Suppressor macrophage treated with lipopolysaccharide for 4 hours (primary cell): ENCODE measurements at regions not wholly inside any gene's neighbourhood (a gene's known extent, or its start where the extent isn't known, plus 50 kb on each side); places are given as distances from the start of the nearest gene placed in this dataset.

ENCODE experiments used
- DNase-seq: peaks from one replicate; pipeline ENCODE4 v3.0.0-alpha.2; 2020

- no peak for DNase-seq
These were observed 158.8 kb downstream of the SCP2D1 start for GRCh38 chr20:18972251-18972876.

- DNase-seq, result peak; percentile 2
These were observed 160.1 kb downstream of the SCP2D1 start for GRCh38 chr20:18973529-18974173.

GRCh38 chr20:18974660-18975059 lies 161.1 kb downstream of the SCP2D1 start:
- DNase-seq, result no peak

GRCh38 chr20:18977441-18977840 lies 163.9 kb downstream of the SCP2D1 start:
- DNase-seq, result no peak

- no peak for DNase-seq
These were observed 164.7 kb downstream of the SCP2D1 start for GRCh38 chr20:18978311-18978710.

GRCh38 chr20:18979132-18979531 lies 165.5 kb downstream of the SCP2D1 start:
- DNase-seq, result no peak

- DNase-seq, result no peak
These were observed 168.5 kb downstream of the SCP2D1 start for GRCh38 chr20:18981962-18982539.

GRCh38 chr20:18983796-18984195 lies 170.2 kb downstream of the SCP2D1 start:
- no peak for DNase-seq

- DNase-seq, result no peak
These were observed 170.9 kb downstream of the SCP2D1 start for GRCh38 chr20:18984238-18985200.

- no peak for DNase-seq
These were observed 172.0 kb downstream of the SCP2D1 start for GRCh38 chr20:18985551-18985950.

GRCh38 chr20:18986146-18986830 lies 172.7 kb downstream of the SCP2D1 start:
- no peak for DNase-seq

GRCh38 chr20:18986895-18987580 lies 173.5 kb downstream of the SCP2D1 start:
- no peak for DNase-seq

- no peak for DNase-seq
These were observed 174.3 kb downstream of the SCP2D1 start for GRCh38 chr20:18987781-18988360.

- DNase-seq, result no peak
These were observed 175.1 kb downstream of the SCP2D1 start for GRCh38 chr20:18988701-18989100.

- DNase-seq, result no peak
These were observed 176.3 kb downstream of the SCP2D1 start for GRCh38 chr20:18989736-18990474.

- no peak for DNase-seq
These were observed 177.4 kb downstream of the SCP2D1 start for GRCh38 chr20:18991012-18991411.

GRCh38 chr20:18992418-18992817 lies 178.8 kb downstream of the SCP2D1 start:
- no peak for DNase-seq

GRCh38 chr20:18995455-18995854 lies 181.9 kb downstream of the SCP2D1 start:
- DNase-seq, result no peak

- no peak for DNase-seq
These were observed 185.5 kb downstream of the SCP2D1 start for GRCh38 chr20:18999086-18999485.

GRCh38 chr20:19000078-19000477 lies 186.5 kb downstream of the SCP2D1 start:
- DNase-seq, result no peak

GRCh38 chr20:19001177-19001576 lies 187.6 kb downstream of the SCP2D1 start:
- DNase-seq, result no peak
